Right atrium auricular region (tissue), 2 donors: ENCODE measurements at regions not wholly inside any gene's neighbourhood (a gene's known extent, or its start where the extent isn't known, plus 50 kb on each side); places are given as distances from the start of the nearest gene placed in this dataset.

Experiments used
- DNase-seq: peaks from one replicate; pipeline ENCODE4 v3.0.0-alpha.2; 2019; ENCODE audit warnings: low spot score
- H3K27ac ChIP-seq, 2 donors: fragments of 200-600 bp; sonication (generic); 1 replicate in 1 of 2; 2 replicates in 1 of 2; pipeline ENCODE4 v1.5.1; 2016 to 2019
- H3K27me3 ChIP-seq, 2 donors: fragments of 200-600 bp; sonication (generic); one replicate each; pipeline versions ENCODE4 v1.5.1 to v1.6.0; 2017 to 2019
- H3K36me3 ChIP-seq: fragments of 200-600 bp; sonication (generic); one replicate; pipeline ENCODE4 v1.5.1; 2016
- H3K4me1 ChIP-seq, 2 donors: fragments of 200-600 bp; sonication (generic); one replicate each; pipeline versions ENCODE4 v1.5.1 to v1.6.0; 2017 to 2019
- H3K4me3 ChIP-seq, 2 donors: fragments of 200-600 bp; sonication (generic); 1 replicate in 1 of 2; 2 replicates in 1 of 2; pipeline ENCODE4 v1.5.1; 2017 to 2019; ENCODE audit warnings: mild to moderate bottlenecking in 1 of 2, moderate library complexity in 1 of 2
- H3K9me3 ChIP-seq, 2 donors: fragments of 200-600 bp; sonication (generic); one replicate each; pipeline ENCODE4 v1.5.1; 2019
- TF ChIP-seq, protein P1 (sequence below), 2 donors: fragments of 200-600 bp; sonication (generic); IDR thresholded peaks; one replicate each; pipeline ENCODE4 v1.5.1; 2019; ENCODE audit warnings: antibody characterized with exemption in 2 of 2

DNA sequence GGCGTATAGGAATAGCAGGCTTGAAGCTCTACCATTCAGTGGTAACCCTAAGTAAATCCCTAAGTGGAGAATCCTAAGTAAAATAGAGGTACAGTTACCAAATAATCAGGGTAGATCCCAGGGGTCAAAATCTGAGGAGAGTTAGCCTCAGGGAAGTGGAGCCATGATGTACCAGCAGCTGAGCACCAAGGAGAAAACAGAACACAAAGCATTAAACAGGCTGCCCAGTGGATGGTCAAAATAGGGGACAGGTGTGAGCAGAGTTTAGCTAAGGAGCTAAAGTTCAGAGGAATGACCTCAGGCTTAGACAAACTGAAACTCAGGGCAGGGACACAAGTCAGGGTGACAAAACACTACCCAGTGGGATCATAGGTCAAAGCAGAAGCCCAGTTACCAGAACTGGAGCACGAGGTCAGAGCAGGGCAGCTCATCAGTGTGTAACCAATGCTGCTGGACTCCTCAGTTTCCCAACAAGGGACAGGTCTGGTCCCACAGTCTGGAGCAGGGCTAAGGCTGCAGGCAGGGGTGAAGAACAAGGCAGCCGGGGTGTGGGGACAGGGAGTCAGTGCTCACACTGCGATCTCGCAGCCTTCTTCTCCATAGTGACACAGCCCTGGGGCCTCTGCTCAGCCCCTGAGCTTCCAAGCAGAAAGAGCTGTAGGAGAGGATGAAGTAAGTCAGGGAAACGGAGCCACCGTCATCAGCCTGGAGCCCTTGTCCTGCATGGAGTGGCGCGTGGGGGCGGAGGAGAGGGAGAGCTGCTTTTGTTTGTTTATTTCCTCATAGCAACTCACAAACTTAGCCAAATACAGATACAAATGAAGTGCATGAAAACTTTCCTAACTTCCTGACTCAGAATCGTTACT, 264.0 kb downstream of the MREG start:
- peaks cover 0 to 29% of the 10 kb centered on the region in 2 donors for H3K4me1 ChIP-seq

DNA sequence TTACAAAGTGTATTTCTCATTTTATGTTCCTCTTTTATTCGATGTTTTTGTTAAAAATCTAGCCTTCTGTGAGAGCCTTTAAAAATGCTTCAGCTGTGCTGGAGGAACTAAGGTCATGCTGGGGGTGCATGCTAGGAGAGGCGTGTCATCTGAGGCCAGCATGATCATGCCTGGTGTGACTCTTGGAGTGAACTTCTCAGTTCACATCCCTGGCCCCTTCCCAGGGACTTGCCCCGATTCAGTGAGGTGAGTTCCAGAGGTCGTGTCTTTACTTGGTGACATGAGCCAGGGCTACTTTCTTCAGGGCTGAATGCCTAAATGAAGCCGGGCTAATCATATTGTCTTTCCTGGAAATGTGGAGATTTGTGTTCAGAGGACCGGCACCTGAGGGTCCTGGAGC, 264.9 kb downstream of the MREG start:
- Histone ChIP-seq H3K4me1 (peaks cover 0 to 29% of the 10 kb centered on the region in 2 donors), H3K27ac (peak overlapping the region in 1 of 2 donors; percentile 18), H3K27me3 (no peaks in the 10 kb centered on the region), H3K36me3 (no peaks in the 10 kb centered on the region), H3K4me3 (no peak overlapping the region), H3K9me3 (no peaks in the 10 kb centered on the region)
- DNase-seq, result peak; percentile 64
- TF ChIP-seq, protein P1, sequence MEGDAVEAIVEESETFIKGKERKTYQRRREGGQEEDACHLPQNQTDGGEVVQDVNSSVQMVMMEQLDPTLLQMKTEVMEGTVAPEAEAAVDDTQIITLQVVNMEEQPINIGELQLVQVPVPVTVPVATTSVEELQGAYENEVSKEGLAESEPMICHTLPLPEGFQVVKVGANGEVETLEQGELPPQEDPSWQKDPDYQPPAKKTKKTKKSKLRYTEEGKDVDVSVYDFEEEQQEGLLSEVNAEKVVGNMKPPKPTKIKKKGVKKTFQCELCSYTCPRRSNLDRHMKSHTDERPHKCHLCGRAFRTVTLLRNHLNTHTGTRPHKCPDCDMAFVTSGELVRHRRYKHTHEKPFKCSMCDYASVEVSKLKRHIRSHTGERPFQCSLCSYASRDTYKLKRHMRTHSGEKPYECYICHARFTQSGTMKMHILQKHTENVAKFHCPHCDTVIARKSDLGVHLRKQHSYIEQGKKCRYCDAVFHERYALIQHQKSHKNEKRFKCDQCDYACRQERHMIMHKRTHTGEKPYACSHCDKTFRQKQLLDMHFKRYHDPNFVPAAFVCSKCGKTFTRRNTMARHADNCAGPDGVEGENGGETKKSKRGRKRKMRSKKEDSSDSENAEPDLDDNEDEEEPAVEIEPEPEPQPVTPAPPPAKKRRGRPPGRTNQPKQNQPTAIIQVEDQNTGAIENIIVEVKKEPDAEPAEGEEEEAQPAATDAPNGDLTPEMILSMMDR (IDR thresholded peaks at IDR 0.05), result no peak

More for the DNA sequence above, 264.0 kb downstream of the MREG start:
- TF ChIP-seq, protein P1 (IDR thresholded peaks at IDR 0.05), result no peak
- DNase-seq, result peak; percentile 93
- Histone ChIP-seq H3K27ac (peak overlapping the region; percentile 44 to 61), H3K27me3 (no peaks in the 10 kb centered on the region), H3K4me3 (no peak overlapping the region), H3K9me3 (no peaks in the 10 kb centered on the region), H3K36me3 (no peaks in the 10 kb centered on the region)

DNA sequence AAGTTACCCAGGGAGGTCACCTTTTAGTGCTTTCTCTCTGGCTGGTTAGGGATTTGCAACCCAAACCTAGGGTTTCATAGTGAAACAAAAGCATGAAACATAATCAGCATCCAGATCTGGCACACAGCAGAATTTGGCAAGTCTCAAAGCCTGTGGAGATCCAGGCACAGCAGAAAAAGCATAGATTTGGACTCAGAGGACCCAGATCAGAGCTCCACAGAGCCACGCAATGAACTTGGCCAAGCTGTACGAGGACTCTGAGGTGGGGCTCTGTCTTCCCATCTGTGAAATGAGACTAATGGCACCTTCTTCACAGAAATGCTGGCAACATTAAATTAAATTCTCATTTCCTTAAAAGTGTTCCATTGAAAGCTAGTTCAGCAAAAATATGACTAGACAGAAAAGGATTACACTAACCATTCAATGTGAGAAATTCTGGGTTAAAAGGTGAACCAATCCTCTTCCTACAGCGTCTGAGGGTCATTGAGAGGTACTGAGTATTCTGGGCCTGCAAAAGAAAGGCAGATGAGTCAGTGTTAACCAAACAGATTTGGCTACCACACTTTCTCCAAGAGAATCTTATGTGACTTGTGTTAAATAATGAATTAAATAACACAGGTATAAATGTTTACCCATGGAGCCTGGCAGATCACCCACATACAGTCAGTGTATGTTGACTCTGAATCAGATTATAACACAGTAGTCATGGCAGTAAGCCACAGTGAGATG, 266.3 kb downstream of the MREG start:
- H3K4me3 ChIP-seq, result no peak overlapping the region
- H3K27me3 ChIP-seq, result no peaks in the 10 kb centered on the region
- no peak for DNase-seq
- H3K9me3 ChIP-seq, result no peaks in the 10 kb centered on the region
- TF ChIP-seq, protein P1 (IDR thresholded peaks at IDR 0.05), result no peak
- H3K4me1 ChIP-seq, result peaks cover 0 to 29% of the 10 kb centered on the region in 2 donors
- no peaks in the 10 kb centered on the region for H3K36me3 ChIP-seq
- no peak overlapping the region for H3K27ac ChIP-seq

DNA sequence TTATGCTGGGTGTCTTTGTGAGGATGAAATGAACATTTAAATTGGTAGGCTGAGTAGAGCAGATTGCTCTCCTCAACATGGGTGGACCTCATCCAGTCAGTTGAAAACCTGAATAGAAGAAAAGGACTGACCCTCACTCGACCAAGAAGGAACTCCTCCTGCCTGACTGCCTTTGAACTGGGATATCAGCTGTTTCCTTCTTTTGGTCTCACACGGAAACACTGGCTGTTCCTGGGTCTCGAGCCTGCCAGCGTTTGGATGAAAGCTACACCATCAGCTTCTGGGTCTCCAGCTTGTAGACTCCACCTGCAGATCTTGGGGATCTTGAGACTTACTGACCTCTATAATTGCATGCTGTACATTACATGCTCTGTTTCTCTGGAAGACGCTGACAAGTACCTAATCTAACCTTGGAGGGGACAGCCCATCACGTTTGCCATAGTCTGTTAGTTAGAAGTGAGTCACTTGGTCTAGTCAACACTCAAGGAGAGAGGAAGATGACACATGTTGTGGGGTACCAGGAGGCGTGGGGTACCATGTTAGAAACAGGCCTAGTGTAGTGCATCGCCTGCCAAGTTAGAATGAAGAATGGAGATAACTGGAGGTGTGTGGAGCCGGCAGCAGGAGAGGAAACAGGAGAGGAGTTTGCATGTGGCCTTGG, 267.0 kb downstream of the MREG start:
- Histone ChIP-seq H3K27me3 (no peaks in the 10 kb centered on the region), H3K4me1 (peaks cover 0 to 29% of the 10 kb centered on the region in 2 donors), H3K4me3 (no peak overlapping the region), H3K9me3 (no peaks in the 10 kb centered on the region), H3K36me3 (no peaks in the 10 kb centered on the region), H3K27ac (no peak overlapping the region)
- no peak for DNase-seq
- TF ChIP-seq, protein P1 (IDR thresholded peaks at IDR 0.05), result no peak

DNA sequence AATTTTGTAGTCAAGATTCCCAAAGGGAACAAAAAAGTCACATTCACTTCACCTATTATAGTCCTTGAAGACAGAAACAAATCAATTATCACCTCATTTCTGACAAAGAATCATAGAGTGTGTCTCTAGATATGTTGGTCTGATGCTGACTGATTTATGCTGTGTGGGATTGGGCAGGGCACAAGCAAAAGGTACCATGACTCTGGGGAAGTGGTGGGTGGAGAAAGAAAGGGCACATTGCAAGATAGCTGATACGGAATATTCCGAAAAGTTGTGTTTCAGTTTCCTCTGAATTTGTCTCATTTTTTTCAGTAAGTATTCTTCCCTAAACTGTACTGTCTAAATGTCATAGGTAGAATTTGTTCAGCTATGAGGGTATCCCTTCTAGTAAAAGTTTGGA, 268.0 kb downstream of the MREG start:
- H3K4me3 ChIP-seq, result no peak overlapping the region
- TF ChIP-seq, protein P1 (IDR thresholded peaks at IDR 0.05), result no peak
- no peaks in the 10 kb centered on the region for H3K9me3 ChIP-seq
- DNase-seq, result no peak
- H3K4me1 ChIP-seq, result peaks cover 0 to 26% of the 10 kb centered on the region in 2 donors
- H3K36me3 ChIP-seq, result no peaks in the 10 kb centered on the region
- H3K27me3 ChIP-seq, result no peaks in the 10 kb centered on the region
- no peak overlapping the region for H3K27ac ChIP-seq
